ENCODE measurements at regions not wholly inside any gene's neighbourhood (a gene's known extent, or its start where the extent isn't known, plus 50 kb on each side); places are given as distances from the start of the nearest gene placed in this dataset.

GRCh38 chr7:53835301-53835700 is 706.9 kb upstream of the VSTM2A start (continued):
- TF ChIP-seq ZNF423 (CRISPR knock-in tag; IDR thresholded peaks at IDR 0.05) (no peak), ATF2 (CRISPR knock-in tag; IDR thresholded peaks at IDR 0.05; ENCODE audit: borderline replicate concordance, low read depth) (no peak), SMAD3 (CRISPR knock-in tag; IDR thresholded peaks at IDR 0.05; ENCODE audit: borderline replicate concordance) (no peak), ATF6 (CRISPR knock-in tag; IDR thresholded peaks at IDR 0.05) (no peak)
- TF ChIP-seq, protein P1, sequence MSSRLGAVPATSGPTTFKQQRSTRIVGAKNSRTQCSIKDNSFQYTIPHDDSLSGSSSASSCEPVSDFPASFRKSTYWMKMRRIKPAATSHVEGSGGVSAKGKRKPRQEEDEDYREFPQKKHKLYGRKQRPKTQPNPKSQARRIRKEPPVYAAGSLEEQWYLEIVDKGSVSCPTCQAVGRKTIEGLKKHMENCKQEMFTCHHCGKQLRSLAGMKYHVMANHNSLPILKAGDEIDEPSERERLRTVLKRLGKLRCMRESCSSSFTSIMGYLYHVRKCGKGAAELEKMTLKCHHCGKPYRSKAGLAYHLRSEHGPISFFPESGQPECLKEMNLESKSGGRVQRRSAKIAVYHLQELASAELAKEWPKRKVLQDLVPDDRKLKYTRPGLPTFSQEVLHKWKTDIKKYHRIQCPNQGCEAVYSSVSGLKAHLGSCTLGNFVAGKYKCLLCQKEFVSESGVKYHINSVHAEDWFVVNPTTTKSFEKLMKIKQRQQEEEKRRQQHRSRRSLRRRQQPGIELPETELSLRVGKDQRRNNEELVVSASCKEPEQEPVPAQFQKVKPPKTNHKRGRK (CRISPR knock-in tag; IDR thresholded peaks at IDR 0.05; ENCODE audit: borderline replicate concordance), result no peak

DNA sequence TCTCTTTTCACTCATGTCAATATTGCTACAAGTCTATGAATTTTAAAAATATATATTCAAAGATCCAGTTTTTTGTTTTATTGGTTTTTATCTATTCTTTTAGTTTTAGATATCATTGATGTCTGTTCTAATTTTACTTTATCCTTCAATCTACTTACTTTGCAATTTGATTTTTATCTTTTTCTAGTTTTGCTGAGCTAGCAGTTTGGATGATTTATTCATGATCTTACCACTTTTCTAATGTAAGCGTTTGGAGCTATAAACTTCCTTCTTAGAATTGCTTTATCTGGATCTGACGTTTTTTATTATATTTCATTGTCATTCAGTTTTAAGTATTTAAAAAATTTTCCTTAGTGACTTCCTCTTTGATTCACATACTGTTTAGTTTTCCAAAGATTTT is 664.5 kb upstream of the VSTM2A start:
- Mint-ChIP-seq H3K4me1 (peaks cover 6% of the 10 kb centered on the region; the same call in 1 of the 2 replicates), H3K9me3 (peaks cover 9% of the 10 kb centered on the region), H3K36me3 (no peaks in the 10 kb centered on the region), H3K27me3 (ENCODE audit: low read depth) (no peaks in the 10 kb centered on the region), H3K27ac (no peak overlapping the region), H3K4me3 (no peak overlapping the region)
- ChIA-PET POLR2A (no interaction called here), CTCF (no interaction called here)
- DNase-seq (ENCODE audit: low spot score) (no peak), ATAC-seq (no peak)
- TF ChIP-seq SMAD3 (CRISPR knock-in tag; IDR thresholded peaks at IDR 0.05; ENCODE audit: borderline replicate concordance) (no peak), GABPB1 (CRISPR knock-in tag; IDR thresholded peaks at IDR 0.05) (no peak), ATF6 (CRISPR knock-in tag; IDR thresholded peaks at IDR 0.05) (no peak), NR3C1 (CRISPR knock-in tag; conservative IDR thresholded peaks at IDR 0.05; ENCODE audit: low read depth) (no peak), ELF4 (CRISPR knock-in tag; IDR thresholded peaks at IDR 0.05; ENCODE audit: low read depth) (no peak), USF1 (CRISPR knock-in tag; IDR thresholded peaks at IDR 0.05) (no peak), FOXK1 (CRISPR knock-in tag; IDR thresholded peaks at IDR 0.05) (no peak), JUN (CRISPR knock-in tag; IDR thresholded peaks at IDR 0.05) (no peak), ZNF532 (CRISPR knock-in tag; IDR thresholded peaks at IDR 0.05; ENCODE audit: borderline replicate concordance) (no peak), ZNF232 (CRISPR knock-in tag; IDR thresholded peaks at IDR 0.05) (no peak), ZBTB43 (CRISPR knock-in tag; IDR thresholded peaks at IDR 0.05) (no peak), NFATC4 (CRISPR knock-in tag; IDR thresholded peaks at IDR 0.05) (no peak), ZNF138 (CRISPR knock-in tag; conservative IDR thresholded peaks at IDR 0.05) (no peak), ZBTB21 (CRISPR knock-in tag; IDR thresholded peaks at IDR 0.05; ENCODE audit: borderline replicate concordance) (no peak), ETV6 (CRISPR knock-in tag; IDR thresholded peaks at IDR 0.05) (no peak)
- TF ChIP-seq, protein P2, sequence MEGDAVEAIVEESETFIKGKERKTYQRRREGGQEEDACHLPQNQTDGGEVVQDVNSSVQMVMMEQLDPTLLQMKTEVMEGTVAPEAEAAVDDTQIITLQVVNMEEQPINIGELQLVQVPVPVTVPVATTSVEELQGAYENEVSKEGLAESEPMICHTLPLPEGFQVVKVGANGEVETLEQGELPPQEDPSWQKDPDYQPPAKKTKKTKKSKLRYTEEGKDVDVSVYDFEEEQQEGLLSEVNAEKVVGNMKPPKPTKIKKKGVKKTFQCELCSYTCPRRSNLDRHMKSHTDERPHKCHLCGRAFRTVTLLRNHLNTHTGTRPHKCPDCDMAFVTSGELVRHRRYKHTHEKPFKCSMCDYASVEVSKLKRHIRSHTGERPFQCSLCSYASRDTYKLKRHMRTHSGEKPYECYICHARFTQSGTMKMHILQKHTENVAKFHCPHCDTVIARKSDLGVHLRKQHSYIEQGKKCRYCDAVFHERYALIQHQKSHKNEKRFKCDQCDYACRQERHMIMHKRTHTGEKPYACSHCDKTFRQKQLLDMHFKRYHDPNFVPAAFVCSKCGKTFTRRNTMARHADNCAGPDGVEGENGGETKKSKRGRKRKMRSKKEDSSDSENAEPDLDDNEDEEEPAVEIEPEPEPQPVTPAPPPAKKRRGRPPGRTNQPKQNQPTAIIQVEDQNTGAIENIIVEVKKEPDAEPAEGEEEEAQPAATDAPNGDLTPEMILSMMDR (IDR thresholded peaks at IDR 0.05), result no peak
- TF ChIP-seq, protein P3, sequence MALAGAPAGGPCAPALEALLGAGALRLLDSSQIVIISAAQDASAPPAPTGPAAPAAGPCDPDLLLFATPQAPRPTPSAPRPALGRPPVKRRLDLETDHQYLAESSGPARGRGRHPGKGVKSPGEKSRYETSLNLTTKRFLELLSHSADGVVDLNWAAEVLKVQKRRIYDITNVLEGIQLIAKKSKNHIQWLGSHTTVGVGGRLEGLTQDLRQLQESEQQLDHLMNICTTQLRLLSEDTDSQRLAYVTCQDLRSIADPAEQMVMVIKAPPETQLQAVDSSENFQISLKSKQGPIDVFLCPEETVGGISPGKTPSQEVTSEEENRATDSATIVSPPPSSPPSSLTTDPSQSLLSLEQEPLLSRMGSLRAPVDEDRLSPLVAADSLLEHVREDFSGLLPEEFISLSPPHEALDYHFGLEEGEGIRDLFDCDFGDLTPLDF (CRISPR knock-in tag; IDR thresholded peaks at IDR 0.05), result no peak

All from WTC11 (cell line).